ENCODE measurements at regions not wholly inside any gene's neighbourhood (a gene's known extent, or its start where the extent isn't known, plus 50 kb on each side); places are given as distances from the start of the nearest gene placed in this dataset.

GRCh38 chr7:35988818-35989217 lies 164.2 kb upstream of the EEPD1 start:
- TF ChIP-seq CTCF (IDR thresholded peaks at IDR 0.05) (no peak), ZFX (IDR thresholded peaks at IDR 0.05; ENCODE audit: borderline replicate concordance) (no peak)

Data from 22Rv1 (cell line).